PC-3 (cell line): ENCODE measurements at regions not wholly inside any gene's neighbourhood (a gene's known extent, or its start where the extent isn't known, plus 50 kb on each side); places are given as distances from the start of the nearest gene placed in this dataset.

Experiments
- ATAC-seq: fragments of 200-7000 bp; cut with Tn5 transposase; 2 replicates; pipeline ENCODE4 v1.9.1; 2020; ENCODE audit warnings: mild to moderate bottlenecking, moderate library complexity
- BruUV-seq: library from RNA; stranded (reverse); fragments of 400-500 nt; replicated peaks from 2 replicates; lab custom pipeline; 2021; lab: Mats Ljungman, UMichigan
- CTCF ChIA-PET: fragments of 300-600 bp; sonication (Branson Sonifier 250); formaldehyde crosslinking; loops from one replicate; lab custom pipeline; 2022; ENCODE audit warnings: antibody characterized with exemption; lab: Charles Lee
- POLR2A ChIA-PET: fragments of 300-600 bp; sonication (Branson Sonifier 250); formaldehyde crosslinking; loops from one replicate; lab custom pipeline; 2022; ENCODE audit warnings: antibody characterized with exemption; ENCODE audit not compliant: unreplicated experiment; lab: Charles Lee
- DNase-seq: peaks from one replicate; pipeline ENCODE4 v3.0.0-alpha.2; 2015
- H2AFZ ChIP-seq: fragments of 300-600 bp; sonication (generic); 2 replicates; pipeline ENCODE4 v1.6.0; 2016; ENCODE audit warnings: antibody characterized with exemption, low read length
- H3F3A ChIP-seq: fragments of 300-600 bp; sonication (generic); one replicate; pipeline ENCODE4 v1.6.0; 2017; ENCODE audit warnings: antibody characterized with exemption, low read length, control low read depth, mild to moderate bottlenecking; ENCODE audit not compliant: unreplicated experiment
- H3K27ac ChIP-seq: fragments of 300-600 bp; sonication (generic); 2 replicates; pipeline ENCODE4 v1.5.1; 2016; ENCODE audit warnings: mild to moderate bottlenecking, low read length
- H3K27me3 ChIP-seq: fragments of 300-600 bp; sonication (generic); 2 replicates; pipeline ENCODE4 v1.6.1; 2016; ENCODE audit warnings: low read length, mixed read lengths
- H3K36me3 ChIP-seq: fragments of 300-600 bp; sonication (generic); 2 replicates; pipeline ENCODE4 v1.6.1; 2016; ENCODE audit warnings: low read depth, mixed run types, low read length, mixed read lengths
- H3K4me1 ChIP-seq: fragments of 300-600 bp; sonication (generic); 2 replicates; pipeline ENCODE4 v1.5.1; 2016; ENCODE audit warnings: low read length; ENCODE audit not compliant: insufficient read depth
- H3K4me2 ChIP-seq: fragments of 300-600 bp; sonication (generic); 2 replicates; pipeline ENCODE4 v1.6.0; 2016; ENCODE audit warnings: low read length
- H3K4me3 ChIP-seq: fragments of 300-600 bp; sonication (generic); 2 replicates; pipeline ENCODE4 v1.5.1; 2016; ENCODE audit warnings: mild to moderate bottlenecking, low read length, mixed read lengths
- H3K79me2 ChIP-seq: fragments of 300-600 bp; sonication (generic); 2 replicates; pipeline ENCODE4 v1.6.1; 2017; ENCODE audit warnings: low read length, mixed read lengths
- H3K9ac ChIP-seq: fragments of 300-600 bp; sonication (generic); 2 replicates; pipeline ENCODE4 v1.6.0; 2016; ENCODE audit warnings: mild to moderate bottlenecking, low read length
- H3K9me2 ChIP-seq: fragments of 300-600 bp; sonication (generic); replicated peaks from 2 replicates; pipeline ENCODE4 v1.6.1; 2016; ENCODE audit warnings: mixed run types, low read length, mixed read lengths
- H3K9me3 ChIP-seq: fragments of 300-600 bp; sonication (generic); 2 replicates; pipeline ENCODE4 v1.6.1; 2016; ENCODE audit warnings: low read length, mixed read lengths
- H4K20me1 ChIP-seq: fragments of 300-600 bp; sonication (generic); 2 replicates; pipeline ENCODE4 v1.6.1; 2016; ENCODE audit warnings: low read length, mixed read lengths
- CTCF ChIP-seq: fragments of 300-600 bp; sonication (generic); conservative IDR thresholded peaks from 2 replicates; pipeline ENCODE4 v1.5.1; 2017; ENCODE audit warnings: antibody characterized with exemption, low read depth, mild to moderate bottlenecking, low read length
- EZH2 ChIP-seq: fragments of 300-600 bp; sonication (generic); IDR thresholded peaks from one replicate; pipeline ENCODE4 v1.6.1; 2017; ENCODE audit warnings: antibody characterized with exemption, mild to moderate bottlenecking, low read length; ENCODE audit not compliant: unreplicated experiment
- EZH2phosphoT487 ChIP-seq: fragments of 300-600 bp; sonication (generic); IDR thresholded peaks from 2 replicates; pipeline ENCODE4 v1.6.1; 2018; ENCODE audit warnings: mild to moderate bottlenecking, antibody characterized with exemption, low read length, borderline replicate concordance
- intact Hi-C: fragments of 100-400 bp; cut with micrococcal nuclease; formaldehyde crosslinking; loops from 2 replicates; pipeline ENCODE4 v1.9.0; 2023

- intact Hi-C loops: no loop called here
- Histone ChIP-seq H3K36me3 (no peaks in the 10 kb centered on the region), H3K9me2 (no peaks in the 10 kb centered on the region), H2AFZ (no peak overlapping the region), H3K27me3 (no peaks in the 10 kb centered on the region), H4K20me1 (no peaks in the 10 kb centered on the region), H3K4me1 (peaks cover 23% of the 10 kb centered on the region), H3F3A (no peaks in the 10 kb centered on the region), H3K9me3 (no peaks in the 10 kb centered on the region), H3K9ac (no peak overlapping the region), H3K4me3 (no peak overlapping the region), H3K79me2 (no peaks in the 10 kb centered on the region), H3K27ac (no peak overlapping the region), H3K4me2 (no peak overlapping the region)
- ATAC-seq: no peak
- no TSS peak for BruUV-seq
- no peak for DNase-seq
- ChIA-PET POLR2A (no interaction called here), CTCF (no interaction called here)
- no peak for TF ChIP-seq EZH2phosphoT487
- TF ChIP-seq CTCF: no peak
- no peak for TF ChIP-seq EZH2
Observed at GRCh38 chr20:48286601-48287000, 501.3 kb upstream of the SULF2 start.

- DNase-seq (no peak), ATAC-seq (no peak)
- no TSS peak for BruUV-seq
- Histone ChIP-seq H3K9me2 (no peaks in the 10 kb centered on the region), H3K4me3 (no peak overlapping the region), H3K9me3 (no peaks in the 10 kb centered on the region), H4K20me1 (no peaks in the 10 kb centered on the region), H3K36me3 (no peaks in the 10 kb centered on the region), H3K9ac (no peak overlapping the region), H3K4me1 (peaks cover 23% of the 10 kb centered on the region), H3K4me2 (no peak overlapping the region), H3F3A (no peaks in the 10 kb centered on the region), H2AFZ (no peak overlapping the region), H3K79me2 (no peaks in the 10 kb centered on the region), H3K27me3 (no peaks in the 10 kb centered on the region), H3K27ac (no peak overlapping the region)
- no peak for TF ChIP-seq EZH2
- intact Hi-C loops: no loop called here
- ChIA-PET POLR2A (no interaction called here), CTCF (no interaction called here)
Observed at GRCh38 chr20:48285656-48286055, 500.4 kb upstream of the SULF2 start.

- no peaks in the 10 kb centered on the region for H4K20me1 ChIP-seq
- H3K9me3 ChIP-seq: no peaks in the 10 kb centered on the region
- H3K9ac ChIP-seq: no peak overlapping the region
- ATAC-seq (no peak), DNase-seq (no peak)
- H2AFZ ChIP-seq: no peak overlapping the region
- no peaks in the 10 kb centered on the region for H3K9me2 ChIP-seq
- H3K4me3 ChIP-seq: no peak overlapping the region
- no peaks in the 10 kb centered on the region for H3K79me2 ChIP-seq
- peaks cover 23% of the 10 kb centered on the region for H3K4me1 ChIP-seq
- H3K27ac ChIP-seq: no peak overlapping the region
- no peaks in the 10 kb centered on the region for H3F3A ChIP-seq
- H3K27me3 ChIP-seq: no peaks in the 10 kb centered on the region
- intact Hi-C loops: no loop called here
- POLR2A ChIA-PET: no interaction called here
- H3K36me3 ChIP-seq: no peaks in the 10 kb centered on the region
- no TSS peak for BruUV-seq
- TF ChIP-seq CTCF: no peak
- TF ChIP-seq EZH2phosphoT487: no peak
- no peak for TF ChIP-seq EZH2
- H3K4me2 ChIP-seq: no peak overlapping the region
- CTCF ChIA-PET: no interaction called here
Observed at GRCh38 chr20:48284837-48285236, 499.6 kb upstream of the SULF2 start.
